Muscle of back (tissue), 3 donors: ENCODE measurements at regions not wholly inside any gene's neighbourhood (a gene's known extent, or its start where the extent isn't known, plus 50 kb on each side); places are given as distances from the start of the nearest gene placed in this dataset.

ENCODE experiments used
- DNase-seq, 3 donors: peaks; one replicate each; pipeline versions ENCODE4 v3.0.0 to v3.0.0-alpha.2; 2013

GRCh38 chr2:223107825-223108224 lies 55.8 kb downstream of the KCNE4 start:
- DNase-seq, result no peak

- DNase-seq, result peak; percentile 41 to 78 (median 55)
These were observed 56.5 kb downstream of the KCNE4 start for GRCh38 chr2:223108351-223109050.

- no peak for DNase-seq
These were observed 57.4 kb downstream of the KCNE4 start for GRCh38 chr2:223109341-223109740.

GRCh38 chr2:223113161-223113560 lies 61.2 kb downstream of the KCNE4 start:
- DNase-seq, result no peak

- no peak for DNase-seq
These were observed 62.2 kb downstream of the KCNE4 start for GRCh38 chr2:223114170-223114569.

- DNase-seq, result no peak
These were observed 62.9 kb downstream of the KCNE4 start for GRCh38 chr2:223114917-223115316.

- DNase-seq, result peak in 1 of 3 donors; percentile 29
These were observed 65.5 kb downstream of the KCNE4 start for GRCh38 chr2:223117533-223117932.

- DNase-seq, result no peak
These were observed 69.3 kb downstream of the KCNE4 start for GRCh38 chr2:223121283-223121682.

GRCh38 chr2:223122781-223123180 lies 70.8 kb downstream of the KCNE4 start:
- peak in 1 of 3 donors; percentile 57 for DNase-seq

GRCh38 chr2:223123855-223124610 lies 72.0 kb downstream of the KCNE4 start:
- peak in 2 of 3 donors; percentile 32 to 72 for DNase-seq

GRCh38 chr2:223141606-223142005 lies 89.6 kb downstream of the KCNE4 start:
- no peak for DNase-seq

GRCh38 chr2:223142118-223142517 lies 90.1 kb downstream of the KCNE4 start:
- no peak for DNase-seq

- DNase-seq, result no peak
These were observed 95.4 kb downstream of the KCNE4 start for GRCh38 chr2:223147431-223147830.

- no peak for DNase-seq
These were observed 96.5 kb downstream of the KCNE4 start for GRCh38 chr2:223148516-223148915.

- peak in 2 of 3 donors; percentile 41 to 59 for DNase-seq
These were observed 104.0 kb downstream of the KCNE4 start for GRCh38 chr2:223155956-223156355.

GRCh38 chr2:223161873-223162458 lies 110.0 kb downstream of the KCNE4 start:
- DNase-seq, result peak in 1 of 3 donors; percentile 17

GRCh38 chr2:223165423-223166214 lies 113.6 kb downstream of the KCNE4 start:
- no peak for DNase-seq

- DNase-seq, result no peak
These were observed 114.2 kb downstream of the KCNE4 start for GRCh38 chr2:223166215-223166493.

- DNase-seq, result no peak
These were observed 115.1 kb downstream of the KCNE4 start for GRCh38 chr2:223166983-223167650.

GRCh38 chr2:223169830-223170605 lies 118.0 kb downstream of the KCNE4 start:
- DNase-seq, result no peak

GRCh38 chr2:223176970-223177369 lies 125.0 kb downstream of the KCNE4 start:
- DNase-seq, result no peak
